ENCODE measurements at regions not wholly inside any gene's neighbourhood (a gene's known extent, or its start where the extent isn't known, plus 50 kb on each side); places are given as distances from the start of the nearest gene placed in this dataset.

GRCh38 chr14:83867566-83868225 lies 1662.2 kb upstream of the FLRT2 start:
- Histone ChIP-seq H3K27ac (no peak overlapping the region), H3K4me1 (replicated peaks in 1 of 2) (no peaks in the 10 kb centered on the region), H3K4me3 (no peak overlapping the region), H3K9me3 (replicated peaks in 1 of 3) (no peaks in the 10 kb centered on the region), H3K36me3 (replicated peaks in 1 of 2) (no peaks in the 10 kb centered on the region), H3K27me3 (no peaks in the 10 kb centered on the region)
- intact Hi-C loops (cut with DNase I), result no loop called here
- WGBS, 4 donors, result 73 to 79% (median 75%) methylated on average over 5 of the region's 5 CpGs
- TF ChIP-seq POLR2A (IDR thresholded peaks at IDR 0.05) (no peak), CTCF (IDR thresholded peaks at IDR 0.05) (no peak)
- DNase-seq, result no peak

GRCh38 chr14:83870546-83871270 lies 1659.2 kb upstream of the FLRT2 start:
- TF ChIP-seq CTCF (IDR thresholded peaks at IDR 0.05), result no peak
- TF ChIP-seq POLR2A (IDR thresholded peaks at IDR 0.05), result no peak
- WGBS, 4 donors, result 65 to 81% (median 72%) methylated on average over 2 of the region's 2 CpGs
- no peak for DNase-seq
- no peak overlapping the region for H3K27ac ChIP-seq
- H3K4me1 ChIP-seq (replicated peaks in 1 of 2), result no peaks in the 10 kb centered on the region
- no peaks in the 10 kb centered on the region for H3K36me3 ChIP-seq (replicated peaks in 1 of 2)
- intact Hi-C loops (cut with DNase I), result no loop called here
- H3K27me3 ChIP-seq, result no peaks in the 10 kb centered on the region
- no peaks in the 10 kb centered on the region for H3K9me3 ChIP-seq (replicated peaks in 1 of 3)
- no peak overlapping the region for H3K4me3 ChIP-seq

GRCh38 chr14:83873669-83874068 lies 1656.3 kb upstream of the FLRT2 start:
- Histone ChIP-seq H3K4me1 (replicated peaks in 1 of 2) (no peaks in the 10 kb centered on the region), H3K9me3 (replicated peaks in 1 of 3) (no peaks in the 10 kb centered on the region), H3K27me3 (no peaks in the 10 kb centered on the region), H3K27ac (no peak overlapping the region), H3K36me3 (replicated peaks in 1 of 2) (no peaks in the 10 kb centered on the region), H3K4me3 (no peak overlapping the region)
- intact Hi-C loops (cut with DNase I), result no loop called here
- WGBS, 4 donors, result 28 to 44% (median 38%) methylated on average over 3 of the region's 3 CpGs
- no peak for DNase-seq
- TF ChIP-seq CTCF (IDR thresholded peaks at IDR 0.05) (no peak), POLR2A (IDR thresholded peaks at IDR 0.05) (no peak)

- intact Hi-C loops (cut with DNase I), result no loop called here
- Histone ChIP-seq H3K36me3 (replicated peaks in 1 of 2) (no peaks in the 10 kb centered on the region), H3K4me3 (no peak overlapping the region), H3K4me1 (replicated peaks in 1 of 2) (no peaks in the 10 kb centered on the region), H3K27ac (no peak overlapping the region), H3K27me3 (no peaks in the 10 kb centered on the region), H3K9me3 (replicated peaks in 1 of 3) (no peaks in the 10 kb centered on the region)
- no peak for TF ChIP-seq POLR2A (IDR thresholded peaks at IDR 0.05)
- no peak for TF ChIP-seq CTCF (IDR thresholded peaks at IDR 0.05)
- DNase-seq, result no peak
- WGBS, 4 donors, result 36 to 79% (median 55%) methylated on average over 1 of the region's 1 CpG
Observed at GRCh38 chr14:83874662-83875061, 1655.3 kb upstream of the FLRT2 start.
